SK-N-SH treated with all-trans-retinoic acid at 6 μM for 48 hours (cell line): ENCODE measurements at regions not wholly inside any gene's neighbourhood (a gene's known extent, or its start where the extent isn't known, plus 50 kb on each side); places are given as distances from the start of the nearest gene placed in this dataset.

Experiments used
- ARNTL ChIP-seq: fragments of 450-650 bp; formaldehyde crosslinking; IDR thresholded peaks from 2 replicates; pipeline ENCODE4 v1.5.0; 2020; ENCODE audit warnings: low read depth, mild to moderate bottlenecking, moderate library complexity, borderline replicate concordance
- BACH2 ChIP-seq: fragments of 250-450 bp; sonication (Bioruptor Pico); IDR thresholded peaks from 2 replicates; pipeline ENCODE4 v1.9.0; 2021; ENCODE audit warnings: mild to moderate bottlenecking, borderline replicate concordance
- CREB5 ChIP-seq: fragments of 250-450 bp; sonication (Bioruptor Pico); IDR thresholded peaks from 2 replicates; pipeline ENCODE4 v1.5.1; 2020; ENCODE audit warnings: low read depth, mild to moderate bottlenecking, moderate library complexity
- ESRRG ChIP-seq: fragments of 250-450 bp; sonication (Bioruptor Pico); IDR thresholded peaks from 2 replicates; pipeline ENCODE4 v1.6.1; 2021; ENCODE audit warnings: mild to moderate bottlenecking
- SNAI2 ChIP-seq: fragments of 250-450 bp; sonication (Bioruptor Pico); IDR thresholded peaks from 2 replicates; pipeline ENCODE4 v1.5.0; 2020; ENCODE audit warnings: mild to moderate bottlenecking, moderate library complexity
- ZNF565 ChIP-seq: fragments of 450-650 bp; formaldehyde crosslinking; conservative IDR thresholded peaks from 2 replicates; pipeline ENCODE4 v1.5.0; 2020; ENCODE audit warnings: low read depth, mild to moderate bottlenecking, moderate library complexity
- ZNF8 ChIP-seq: fragments of 450-650 bp; formaldehyde crosslinking; IDR thresholded peaks from 2 replicates; pipeline ENCODE4 v1.5.0; 2020; ENCODE audit warnings: mild to moderate bottlenecking, moderate library complexity

GRCh38 chr11:91828901-91829300 is 395.7 kb upstream of the FAT3 start:
- TF ChIP-seq ESRRG (no peak), ZNF8 (CRISPR knock-in tag) (no peak), BACH2 (no peak), ZNF565 (CRISPR knock-in tag) (no peak), CREB5 (CRISPR knock-in tag) (no peak), ARNTL (no peak), SNAI2 (no peak)
